ENCODE measurements at regions not wholly inside any gene's neighbourhood (a gene's known extent, or its start where the extent isn't known, plus 50 kb on each side); places are given as distances from the start of the nearest gene placed in this dataset.

DNA sequence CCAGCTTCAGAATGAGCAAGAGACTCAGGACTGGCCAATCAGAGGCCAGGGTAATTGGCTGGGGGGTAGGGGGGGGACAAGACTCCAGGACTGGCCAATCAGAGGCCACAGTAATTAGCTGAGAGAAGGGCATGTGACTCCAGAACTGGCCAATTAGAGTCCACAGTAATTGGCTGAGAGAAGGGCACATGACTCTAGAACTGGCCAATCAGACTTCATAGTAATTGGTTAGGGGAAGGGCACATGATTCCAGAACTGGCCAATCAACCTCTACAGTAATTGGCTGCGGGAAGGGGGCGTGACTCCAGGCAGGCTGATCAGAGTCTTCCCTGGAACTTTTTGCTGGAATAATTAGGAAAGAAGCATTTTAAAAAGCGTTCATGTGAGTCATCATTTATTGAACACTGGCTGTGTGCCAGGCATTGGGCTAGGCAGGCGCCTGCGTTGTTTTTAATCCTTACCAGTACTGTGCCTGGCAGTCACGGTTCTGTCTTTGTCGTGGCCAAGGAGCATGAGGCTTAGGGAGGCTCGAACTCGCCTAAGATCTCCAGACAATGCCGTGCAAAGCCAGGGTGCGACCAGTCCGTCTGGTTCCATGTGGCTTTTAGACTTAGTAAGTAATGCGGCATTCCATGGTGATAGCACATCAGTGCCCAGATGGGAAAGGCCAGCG, 508.1 kb downstream of the TBC1D22A start:
- no peak overlapping the region for H3K4me3 ChIP-seq (ENCODE audit: low read depth, low read length)

DNA sequence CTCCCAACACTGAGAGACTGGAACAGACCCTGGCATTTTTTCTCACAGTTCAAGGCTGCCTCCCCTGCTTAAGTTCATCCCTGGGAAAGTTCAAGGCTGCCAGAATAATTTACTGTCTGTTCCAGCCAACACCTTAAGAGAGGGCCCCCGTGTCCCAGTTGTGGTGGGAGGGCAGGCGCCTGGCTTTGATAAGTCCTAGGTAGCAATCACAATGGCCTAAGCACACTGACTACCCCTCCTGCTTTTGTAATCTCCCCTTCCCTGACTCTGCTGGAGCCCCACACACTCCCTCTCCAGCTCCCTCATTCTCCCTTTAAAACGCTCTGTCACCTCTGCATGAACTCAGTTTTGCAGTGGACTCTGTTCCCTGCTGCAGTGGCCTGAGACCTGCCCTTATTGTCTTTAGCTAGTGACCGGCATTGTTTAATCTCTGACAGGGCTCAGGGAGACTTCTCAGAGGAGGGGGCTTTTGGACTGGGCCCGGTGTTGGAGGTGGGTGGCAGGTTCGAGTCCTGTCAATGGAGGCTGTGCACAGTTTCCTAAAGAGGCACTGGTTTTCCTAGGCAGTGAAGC, 507.2 kb downstream of the TBC1D22A start:
- no peak overlapping the region for H3K4me3 ChIP-seq (ENCODE audit: low read depth, low read length)

DNA sequence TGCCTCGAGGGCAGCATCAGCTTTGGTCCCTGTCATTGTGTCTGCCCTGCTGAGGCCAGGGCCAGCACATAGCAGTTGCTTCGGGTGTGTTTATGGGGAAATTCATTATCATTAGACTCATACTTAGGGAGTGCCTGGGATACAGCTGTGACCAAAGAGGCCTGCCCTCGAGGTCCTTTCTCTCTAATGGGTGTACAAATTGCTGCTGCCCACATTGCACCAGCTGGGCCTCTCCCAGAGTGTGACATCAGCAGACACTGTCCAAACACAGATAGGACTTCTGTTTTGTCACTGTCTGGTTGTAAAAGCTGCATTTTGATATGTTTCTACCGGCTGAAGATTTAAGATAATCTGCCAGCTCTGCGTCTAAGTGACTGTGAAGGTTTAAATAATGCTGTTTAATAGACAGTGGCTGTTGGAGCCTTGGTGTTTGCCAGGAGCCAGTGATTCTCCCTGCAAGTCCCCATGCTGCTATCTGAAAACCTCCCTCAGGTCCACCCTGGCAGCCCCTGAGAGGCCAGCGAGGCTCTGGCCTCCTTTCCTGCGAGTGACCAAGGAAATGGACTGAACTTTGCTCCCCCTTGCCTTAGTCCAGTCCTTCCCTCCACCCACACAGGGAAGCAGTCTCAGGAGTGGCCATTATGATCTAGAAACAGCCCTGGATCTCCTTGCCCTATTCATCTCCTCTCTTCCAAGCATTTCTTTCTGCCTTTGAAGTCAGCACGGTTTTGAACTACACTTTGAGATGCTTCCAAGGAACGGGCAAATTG, 505.2 kb downstream of the TBC1D22A start:
- no peak overlapping the region for H3K4me3 ChIP-seq (ENCODE audit: low read depth, low read length)

DNA sequence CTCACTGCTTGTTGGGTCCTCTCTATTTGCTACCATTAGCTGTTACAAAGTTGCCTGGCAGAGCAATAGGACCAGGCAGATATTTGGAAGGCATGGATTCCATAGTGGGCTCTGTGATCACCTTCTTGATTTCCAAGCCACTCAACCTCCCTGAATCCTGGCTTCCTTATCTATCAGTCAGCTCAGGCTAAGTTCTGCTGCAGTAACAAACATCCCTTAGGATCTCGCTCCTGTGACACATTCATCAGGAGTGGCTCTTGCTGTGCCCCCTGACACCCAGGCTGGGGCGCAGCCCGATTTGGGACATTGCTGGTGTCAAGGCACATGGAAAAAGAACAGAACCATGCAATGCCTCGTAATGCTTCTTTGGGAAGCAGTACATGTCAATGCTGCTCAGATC, 503.9 kb downstream of the TBC1D22A start:
- no peak overlapping the region for H3K4me3 ChIP-seq (ENCODE audit: low read depth, low read length)

DNA sequence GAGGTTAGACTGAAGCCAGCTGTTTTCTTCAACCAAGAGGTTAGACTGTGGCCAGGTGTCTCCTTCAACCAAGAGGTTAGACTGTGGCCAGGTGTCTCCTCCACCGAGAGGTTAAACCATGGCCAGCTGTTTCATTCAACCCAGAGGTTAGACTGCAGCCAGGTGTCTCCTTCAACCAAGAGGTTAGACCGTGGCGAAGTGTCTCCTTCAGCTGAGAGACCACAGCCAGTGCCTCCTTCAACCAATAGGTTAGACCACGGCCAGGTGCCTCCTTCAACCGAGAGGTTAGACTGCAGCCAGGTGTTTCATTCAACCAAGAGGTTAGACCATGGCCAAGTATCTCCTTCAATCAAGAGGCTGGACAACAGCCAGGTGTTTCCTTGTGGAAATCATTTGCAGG, 498.1 kb downstream of the TBC1D22A start:
- no peak overlapping the region for H3K4me3 ChIP-seq (ENCODE audit: low read depth, low read length)

DNA sequence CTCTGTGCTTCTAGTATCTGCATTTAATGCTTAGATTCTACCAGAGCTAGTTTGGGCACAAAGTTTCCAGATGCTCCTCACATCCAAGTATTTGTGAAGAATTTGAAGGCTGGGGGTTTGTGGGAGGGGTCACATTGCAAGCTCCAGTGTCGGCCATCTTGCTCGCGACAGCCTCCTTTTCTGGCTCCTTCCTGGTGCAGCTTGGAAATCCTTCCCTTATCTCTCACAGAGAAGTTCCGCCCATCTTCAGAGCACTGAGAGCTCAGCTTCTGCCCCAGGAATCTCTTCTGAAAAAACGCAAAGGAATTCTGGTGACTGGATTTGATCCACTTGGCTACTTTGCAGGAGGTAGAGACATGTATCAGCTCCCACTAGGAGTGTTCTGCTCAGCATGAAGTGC, 497.5 kb downstream of the TBC1D22A start:
- H3K4me3 ChIP-seq (ENCODE audit: low read depth, low read length) = no peak overlapping the region

DNA sequence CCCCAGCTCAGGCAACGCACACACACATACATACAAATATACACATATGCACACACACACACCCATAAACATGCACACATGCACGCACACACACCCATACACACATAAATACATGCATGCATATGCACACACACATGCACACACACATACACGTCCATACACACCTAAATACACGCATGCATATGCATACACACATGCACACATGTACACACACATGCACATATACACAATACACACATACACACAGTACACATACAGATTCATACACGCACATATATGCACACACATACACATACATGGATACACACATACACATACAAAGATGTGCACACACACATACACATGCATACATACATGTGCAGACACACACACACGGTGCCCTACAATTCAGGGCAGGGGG, 496.6 kb downstream of the TBC1D22A start:
- H3K4me3 ChIP-seq (ENCODE audit: low read depth, low read length) = no peak overlapping the region

DNA sequence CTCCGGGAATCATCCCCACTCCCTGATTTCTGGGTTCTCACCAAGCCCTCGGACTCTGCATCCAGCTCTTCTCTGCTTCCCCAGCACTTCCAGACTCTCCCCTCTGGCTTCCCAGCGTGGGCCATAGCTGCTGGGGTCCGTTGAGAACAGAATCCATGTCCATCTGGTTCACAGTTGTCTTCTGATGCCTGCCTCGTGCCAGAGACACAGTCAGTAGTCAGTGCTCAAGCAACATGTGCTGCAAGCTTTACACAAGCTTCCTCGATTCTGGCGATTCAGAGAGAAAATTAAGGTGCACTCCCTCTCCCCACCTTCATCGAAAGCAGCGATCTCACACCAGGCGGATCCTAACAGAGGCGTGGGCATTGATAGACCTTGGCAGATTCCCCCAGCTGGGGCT, 495.5 kb downstream of the TBC1D22A start:
- no peak overlapping the region for H3K4me3 ChIP-seq (ENCODE audit: low read depth, low read length)

DNA sequence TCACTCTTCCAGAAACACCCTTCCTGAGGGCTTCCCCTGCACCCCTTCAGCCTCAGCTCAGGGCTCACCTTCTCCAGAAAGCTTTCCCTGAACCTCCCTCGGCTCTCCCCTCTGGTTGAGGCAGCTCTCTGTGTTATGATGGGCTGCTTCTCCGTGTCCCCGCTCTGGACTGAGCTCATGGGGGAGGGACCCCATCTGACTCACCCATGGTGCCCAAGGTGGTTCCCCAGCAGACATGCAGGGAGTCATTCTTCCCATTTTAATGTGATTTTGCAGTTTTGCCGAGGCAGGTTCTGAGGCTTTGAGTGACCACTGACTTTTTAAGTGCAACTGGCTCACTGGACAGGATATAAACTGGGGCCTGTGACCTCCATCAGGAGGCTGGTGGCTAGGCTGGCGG, 495.1 kb downstream of the TBC1D22A start:
- no peak overlapping the region for H3K4me3 ChIP-seq (ENCODE audit: low read depth, low read length)

DNA sequence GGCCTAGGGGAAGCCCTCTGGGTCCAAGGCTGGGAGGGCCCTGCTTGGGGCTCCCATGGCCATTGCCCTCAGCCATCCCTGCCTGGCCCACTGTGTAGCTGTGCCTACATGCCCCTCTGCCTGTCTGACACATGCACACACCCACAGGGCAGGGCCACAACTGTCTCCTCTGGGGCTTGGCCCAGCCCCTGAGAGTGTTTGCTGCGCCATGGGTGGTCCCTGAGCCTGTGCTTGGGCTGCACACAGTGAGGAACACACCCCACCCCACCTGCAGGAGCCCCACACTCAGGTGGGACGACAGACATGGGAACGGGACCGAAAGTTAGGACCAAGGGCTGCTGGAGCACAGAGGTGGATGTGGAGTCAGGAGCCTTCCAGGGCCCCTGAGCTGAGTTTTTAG, 489.5 kb downstream of the TBC1D22A start:
- H3K4me3 ChIP-seq (ENCODE audit: low read depth, low read length) = no peak overlapping the region

DNA sequence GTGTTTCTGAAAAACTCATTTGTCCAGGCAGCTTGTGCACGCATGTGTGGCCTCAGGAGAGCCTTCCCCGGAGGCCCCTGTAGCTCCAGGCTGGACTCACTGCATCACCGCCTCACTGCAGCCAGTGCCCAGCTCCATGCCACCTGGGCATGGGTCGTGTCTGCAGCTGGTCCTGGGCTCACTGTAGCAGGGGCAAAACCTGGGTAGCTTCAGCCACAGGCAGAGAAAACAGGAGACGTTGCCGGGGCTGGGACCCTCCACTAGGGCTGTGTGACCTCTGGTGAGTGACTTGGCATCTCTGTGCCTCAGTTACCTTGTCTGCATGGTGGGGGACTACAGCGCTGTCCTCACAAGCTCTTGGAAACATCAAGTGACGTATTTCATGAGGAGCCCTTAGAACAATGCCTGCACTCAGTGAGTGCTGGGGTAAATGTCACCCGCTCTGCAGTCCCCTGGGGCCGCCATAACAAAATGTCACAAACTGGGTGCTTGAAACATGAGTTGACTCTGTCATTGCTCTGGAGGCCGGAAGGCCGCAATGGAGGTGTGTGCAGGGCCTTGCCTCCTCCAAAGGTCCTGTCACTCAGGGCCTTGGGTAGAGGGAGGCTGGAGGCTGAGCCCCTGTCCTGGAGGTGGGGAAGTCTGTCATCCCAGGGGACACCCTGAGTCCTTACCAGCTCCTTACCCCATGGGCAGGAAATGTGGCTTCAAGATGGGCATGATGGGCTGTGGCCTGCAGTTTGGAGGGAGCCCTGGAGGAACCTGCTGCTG, 488.7 kb downstream of the TBC1D22A start:
- no peak overlapping the region for H3K4me3 ChIP-seq (ENCODE audit: low read depth, low read length)

DNA sequence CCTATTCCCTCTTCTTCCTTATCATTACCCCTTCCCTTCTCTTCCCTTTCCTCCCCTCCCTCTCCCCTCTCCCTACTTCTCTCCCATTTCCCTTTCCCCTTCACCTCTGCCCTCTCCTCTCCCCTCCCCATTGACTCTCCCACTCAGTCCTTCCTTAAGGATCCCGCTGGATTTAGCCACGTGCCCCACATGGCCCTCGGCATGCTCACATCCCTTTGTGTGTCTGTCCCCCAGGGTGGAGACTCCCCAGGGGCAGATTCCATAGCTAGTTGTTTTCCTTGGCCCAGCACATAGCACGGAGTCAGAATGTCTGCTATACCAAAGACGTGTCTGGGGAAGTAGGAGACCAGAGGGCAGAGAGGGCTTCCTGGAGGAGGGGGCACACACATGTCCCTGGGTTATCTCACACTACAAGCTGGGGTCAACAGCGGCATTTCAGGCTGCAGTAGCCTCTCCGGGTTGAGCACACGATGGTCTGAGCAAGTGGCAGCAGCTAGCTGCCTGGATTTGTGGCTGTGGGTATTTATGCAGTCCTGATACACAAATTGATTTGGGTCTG, 487.0 kb downstream of the TBC1D22A start:
- H3K4me3 ChIP-seq (ENCODE audit: low read depth, low read length) = no peak overlapping the region

DNA sequence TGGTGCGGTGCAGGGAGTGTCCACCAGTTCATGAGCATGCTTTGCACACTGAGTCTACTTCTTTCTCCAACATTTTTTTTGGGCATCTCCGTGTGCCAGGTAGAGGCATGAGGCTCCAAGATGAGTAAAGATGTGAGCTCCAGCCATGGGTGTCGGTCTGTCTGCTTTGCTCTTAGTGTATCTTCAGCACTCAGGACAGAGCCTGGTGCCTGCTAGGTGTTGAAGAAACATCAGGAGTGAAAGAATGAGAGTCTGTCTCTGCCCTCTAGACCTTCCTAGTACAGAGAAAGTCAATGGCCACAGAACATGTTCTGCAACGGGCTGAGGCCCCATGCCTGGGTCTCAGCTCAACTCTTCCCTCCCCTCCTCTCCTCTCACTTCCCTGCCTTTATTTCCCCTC, 486.5 kb downstream of the TBC1D22A start:
- H3K4me3 ChIP-seq (ENCODE audit: low read depth, low read length) = no peak overlapping the region

DNA sequence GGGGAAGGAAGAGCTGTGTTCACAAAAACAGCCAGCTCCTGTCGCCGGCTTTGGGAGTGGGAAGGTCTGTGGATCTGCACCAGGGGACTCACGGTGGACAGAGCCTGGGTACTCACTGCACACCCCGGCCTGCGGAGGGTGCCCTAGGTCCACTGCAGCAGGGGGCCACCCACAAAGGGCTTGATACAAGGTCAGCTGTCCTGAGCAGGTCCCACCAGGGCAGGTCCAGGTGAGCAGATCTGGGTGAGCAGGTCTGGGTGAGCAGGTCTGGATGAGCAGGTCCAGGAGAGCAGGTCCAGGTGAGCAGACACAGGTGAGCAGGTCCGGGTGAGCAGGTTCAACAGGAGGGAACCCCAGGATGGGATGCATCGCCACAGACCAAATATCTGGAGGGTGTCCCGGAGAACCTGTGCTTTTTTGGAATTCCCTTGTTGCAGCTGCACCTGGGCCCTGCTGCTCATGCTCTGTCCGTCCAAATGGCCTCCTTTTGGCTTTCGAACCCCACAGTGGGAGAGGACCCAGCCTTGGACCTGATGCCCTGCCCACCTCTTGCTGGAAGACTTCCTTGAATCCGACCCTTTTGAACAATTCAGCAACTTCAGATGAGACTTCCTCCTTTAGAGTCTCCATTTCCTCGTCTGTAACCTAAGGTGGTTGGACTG, 485.3 kb downstream of the TBC1D22A start:
- H3K4me3 ChIP-seq (ENCODE audit: low read depth, low read length) = no peak overlapping the region

DNA sequence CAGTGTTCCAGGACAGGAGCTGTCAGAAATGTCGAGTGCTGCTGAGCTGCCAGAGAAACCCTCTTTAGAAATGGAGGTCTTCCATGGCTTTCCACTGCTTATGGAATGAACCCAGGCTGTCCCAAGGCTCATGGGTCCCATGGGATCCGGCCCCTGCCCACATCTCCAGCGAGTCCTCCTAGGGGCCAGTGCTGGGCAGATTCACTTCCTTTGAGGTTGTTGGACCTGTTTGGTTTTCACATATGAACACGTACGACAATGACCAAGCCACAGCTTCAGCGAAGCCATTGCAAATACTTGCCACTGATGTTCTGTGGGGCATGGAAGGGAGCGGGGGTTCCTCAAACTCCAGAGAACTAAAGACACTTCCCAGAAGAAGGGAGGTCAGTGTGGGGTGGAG, 483.3 kb downstream of the TBC1D22A start:
- no peak overlapping the region for H3K4me3 ChIP-seq (ENCODE audit: low read depth, low read length)

DNA sequence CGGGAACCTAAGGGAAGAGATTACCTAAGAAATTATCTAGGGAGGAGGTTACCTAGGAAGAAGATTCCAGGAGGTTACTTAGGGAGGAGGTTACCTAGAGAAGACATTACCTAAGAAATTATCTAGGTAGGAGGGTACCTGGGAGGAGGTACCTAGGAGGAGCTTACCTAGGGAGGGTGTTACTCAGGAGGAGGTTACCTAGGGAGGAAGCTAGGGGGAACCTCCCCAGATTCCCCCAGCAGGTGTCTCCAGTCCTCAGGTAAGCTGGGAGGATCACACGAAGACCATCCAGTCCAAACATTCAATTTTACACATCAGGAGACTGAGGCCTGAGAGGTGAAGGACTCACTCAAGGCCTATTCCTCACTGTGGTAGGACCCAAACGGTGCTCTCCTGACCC, 482.8 kb downstream of the TBC1D22A start:
- no peak overlapping the region for H3K4me3 ChIP-seq (ENCODE audit: low read depth, low read length)

DNA sequence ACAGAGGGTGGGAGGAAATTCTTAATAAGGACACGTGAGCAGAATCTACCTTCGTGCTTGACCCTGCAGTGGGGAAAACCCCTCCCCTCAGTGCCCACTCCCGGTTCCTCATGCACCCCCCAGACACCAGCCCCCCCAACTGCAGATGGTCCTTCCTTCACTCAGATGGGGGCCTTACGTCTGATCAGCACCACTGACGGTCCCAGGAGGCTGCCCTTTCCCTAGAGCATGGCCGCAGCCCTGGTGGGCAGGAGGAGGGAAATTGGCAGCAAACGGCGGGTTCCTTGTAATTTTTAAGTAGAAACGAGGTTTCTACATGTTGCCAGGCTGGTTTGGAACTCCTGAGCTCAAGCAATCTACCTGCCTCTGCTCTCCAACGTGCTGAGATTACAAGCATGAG, 477.7 kb downstream of the TBC1D22A start:
- H3K4me3 ChIP-seq (ENCODE audit: low read depth, low read length) = no peak overlapping the region

DNA sequence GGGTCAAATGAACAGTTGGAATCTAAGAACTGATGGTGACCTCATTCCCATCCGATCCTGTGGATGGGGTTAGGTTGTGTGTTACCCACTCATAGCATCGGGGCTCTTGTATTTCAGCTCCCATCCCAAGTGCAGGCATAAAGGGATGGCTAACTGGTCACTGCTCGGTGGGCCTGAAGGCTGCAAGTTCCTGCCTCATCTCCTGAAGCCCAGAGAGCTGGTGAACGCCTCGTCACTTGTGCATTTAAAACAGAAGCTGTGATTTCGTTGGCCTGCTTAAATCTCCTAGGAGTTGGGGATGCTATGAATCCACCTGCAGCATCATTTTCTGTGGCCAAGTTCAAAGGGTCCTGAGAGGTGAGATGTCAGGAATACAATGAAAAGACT, 477.0 kb downstream of the TBC1D22A start:
- no peak overlapping the region for H3K4me3 ChIP-seq (ENCODE audit: low read depth, low read length)

DNA sequence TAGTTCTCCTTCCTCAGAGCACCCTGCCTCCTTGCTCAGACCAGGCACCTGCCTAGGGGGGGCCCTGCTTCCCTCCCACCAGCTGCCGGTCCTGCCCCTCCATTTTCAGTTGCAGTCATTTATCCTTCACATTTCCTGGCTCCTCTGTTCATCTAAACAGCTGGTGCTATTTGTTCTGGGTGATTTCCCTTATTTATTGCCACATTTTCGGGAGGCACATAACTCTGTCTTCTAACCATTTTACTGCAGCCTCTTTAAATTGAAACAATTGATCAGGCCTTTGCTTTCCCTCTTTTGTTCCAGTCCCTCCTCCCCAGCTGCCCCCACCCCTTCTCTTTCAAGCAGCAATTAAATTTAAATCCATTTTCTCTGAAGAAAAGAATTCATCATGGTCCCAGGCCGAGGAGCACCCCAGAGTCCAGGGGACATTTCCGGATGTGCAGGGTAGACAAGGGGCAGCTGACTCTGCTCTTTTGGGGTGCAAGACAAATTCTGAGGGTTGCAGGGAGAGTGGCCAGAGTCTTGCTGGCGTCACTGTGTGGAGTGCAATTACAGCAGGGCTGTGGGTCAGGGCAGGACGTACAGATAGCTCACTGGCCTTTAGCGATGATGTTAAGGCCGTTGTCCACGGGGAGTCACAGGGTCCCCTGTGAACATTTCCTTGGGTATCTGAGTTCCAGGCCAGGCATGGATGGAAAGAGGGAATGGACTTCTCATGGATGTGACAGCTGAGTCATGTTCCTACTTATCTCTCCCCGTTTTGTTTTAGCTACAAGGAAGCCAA, 476.4 kb downstream of the TBC1D22A start:
- H3K4me3 ChIP-seq (ENCODE audit: low read depth, low read length) = no peak overlapping the region

DNA sequence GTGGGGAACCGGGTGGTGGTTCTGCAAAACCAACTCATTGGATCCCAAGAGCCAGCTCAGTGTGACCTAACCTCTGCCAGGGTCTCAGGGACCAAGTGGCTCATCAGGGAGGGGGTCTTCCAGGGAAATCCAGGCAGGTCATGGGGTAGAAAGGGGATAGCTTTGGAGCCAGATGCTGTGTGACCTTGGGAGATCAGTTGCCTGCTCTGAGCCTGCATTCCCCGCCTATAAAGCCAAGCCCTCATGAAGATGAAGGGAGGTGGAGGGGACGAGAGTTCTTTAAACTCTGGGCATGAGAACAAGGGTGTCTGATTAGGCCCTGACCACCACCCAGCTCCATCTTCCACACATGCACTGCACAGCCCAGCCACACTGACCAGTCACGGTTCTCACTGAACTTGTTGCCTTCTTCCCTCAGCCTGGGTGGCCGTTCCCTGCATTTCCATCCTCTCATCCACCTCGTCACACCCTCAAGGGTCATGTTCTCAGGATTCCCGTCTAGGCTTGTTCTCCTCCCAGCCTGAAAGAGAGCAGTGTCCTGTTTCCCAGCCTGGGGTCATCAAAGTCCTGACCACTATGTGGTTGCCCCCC, 475.5 kb downstream of the TBC1D22A start:
- H3K4me3 ChIP-seq (ENCODE audit: low read depth, low read length) = no peak overlapping the region
